PC-9 (cell line): ENCODE measurements at regions not wholly inside any gene's neighbourhood (a gene's known extent, or its start where the extent isn't known, plus 50 kb on each side); places are given as distances from the start of the nearest gene placed in this dataset.

Experiments
- EZH2 ChIP-seq: fragments of 200-600 bp; sonication (generic); IDR thresholded peaks from 2 replicates; pipeline ENCODE4 v1.8.0; 2017; ENCODE audit warnings: antibody characterized with exemption, low read depth
- TF ChIP-seq, protein P1 (sequence below): fragments of 200-600 bp; sonication (generic); conservative IDR thresholded peaks from 2 replicates; pipeline ENCODE4 v1.6.1; 2017; ENCODE audit warnings: mixed run types, antibody characterized with exemption, mild to moderate bottlenecking, moderate library complexity

DNA sequence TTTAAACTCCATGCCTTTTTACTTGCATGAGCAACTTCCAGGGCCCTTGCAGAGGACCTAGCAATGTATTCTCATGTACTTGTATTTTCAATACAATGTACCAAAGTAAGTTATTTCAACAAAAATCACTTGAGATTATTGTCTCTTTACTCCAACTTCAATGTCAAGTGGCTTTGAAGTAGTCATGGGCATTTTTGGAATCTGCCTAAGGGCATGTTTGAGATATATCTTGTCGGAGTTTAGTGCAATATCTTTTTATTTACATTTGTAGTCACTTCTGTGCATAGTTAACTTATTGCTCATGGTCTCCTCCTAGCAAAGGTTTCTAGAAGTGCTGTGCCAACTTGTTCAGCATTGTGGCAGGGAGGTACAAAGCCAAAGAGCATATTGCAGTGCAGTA lies 508.7 kb upstream of the SEMA3D start:
- TF ChIP-seq, protein P1, sequence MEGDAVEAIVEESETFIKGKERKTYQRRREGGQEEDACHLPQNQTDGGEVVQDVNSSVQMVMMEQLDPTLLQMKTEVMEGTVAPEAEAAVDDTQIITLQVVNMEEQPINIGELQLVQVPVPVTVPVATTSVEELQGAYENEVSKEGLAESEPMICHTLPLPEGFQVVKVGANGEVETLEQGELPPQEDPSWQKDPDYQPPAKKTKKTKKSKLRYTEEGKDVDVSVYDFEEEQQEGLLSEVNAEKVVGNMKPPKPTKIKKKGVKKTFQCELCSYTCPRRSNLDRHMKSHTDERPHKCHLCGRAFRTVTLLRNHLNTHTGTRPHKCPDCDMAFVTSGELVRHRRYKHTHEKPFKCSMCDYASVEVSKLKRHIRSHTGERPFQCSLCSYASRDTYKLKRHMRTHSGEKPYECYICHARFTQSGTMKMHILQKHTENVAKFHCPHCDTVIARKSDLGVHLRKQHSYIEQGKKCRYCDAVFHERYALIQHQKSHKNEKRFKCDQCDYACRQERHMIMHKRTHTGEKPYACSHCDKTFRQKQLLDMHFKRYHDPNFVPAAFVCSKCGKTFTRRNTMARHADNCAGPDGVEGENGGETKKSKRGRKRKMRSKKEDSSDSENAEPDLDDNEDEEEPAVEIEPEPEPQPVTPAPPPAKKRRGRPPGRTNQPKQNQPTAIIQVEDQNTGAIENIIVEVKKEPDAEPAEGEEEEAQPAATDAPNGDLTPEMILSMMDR = no peak
- TF ChIP-seq EZH2 = no peak
